Renal pelvis (tissue), 1 donor: ENCODE measurements at regions not wholly inside any gene's neighbourhood (a gene's known extent, or its start where the extent isn't known, plus 50 kb on each side); places are given as distances from the start of the nearest gene placed in this dataset.

Source experiments
- DNase-seq: peaks from one replicate; pipeline ENCODE4 v3.0.0-alpha.2; 2013

GRCh38 chr3:176554791-176555654, 642.3 kb downstream of the TBL1XR1 start:
- peak; percentile 17 for DNase-seq

DNA sequence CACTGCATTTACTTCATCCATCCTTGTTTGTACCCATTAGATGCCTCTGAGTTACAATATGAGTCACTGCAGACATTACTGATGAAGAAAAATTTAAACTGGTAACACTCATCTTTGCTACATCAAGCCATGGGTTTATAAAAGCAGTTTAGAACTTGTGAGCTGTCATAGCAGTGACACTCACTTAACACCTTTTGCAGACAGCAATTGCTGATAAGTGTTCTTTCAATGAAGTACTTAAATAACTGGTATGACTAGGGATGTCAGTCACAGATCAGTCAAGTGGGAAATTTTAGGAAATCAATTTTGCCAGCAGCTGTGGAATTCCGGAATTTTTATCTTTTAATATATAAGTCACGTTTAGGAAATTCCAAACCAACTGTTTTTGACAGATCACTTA, 643.0 kb downstream of the TBL1XR1 start:
- DNase-seq: no peak

GRCh38 chr3:176526942-176527341, 670.3 kb downstream of the TBL1XR1 start:
- no peak for DNase-seq

DNA sequence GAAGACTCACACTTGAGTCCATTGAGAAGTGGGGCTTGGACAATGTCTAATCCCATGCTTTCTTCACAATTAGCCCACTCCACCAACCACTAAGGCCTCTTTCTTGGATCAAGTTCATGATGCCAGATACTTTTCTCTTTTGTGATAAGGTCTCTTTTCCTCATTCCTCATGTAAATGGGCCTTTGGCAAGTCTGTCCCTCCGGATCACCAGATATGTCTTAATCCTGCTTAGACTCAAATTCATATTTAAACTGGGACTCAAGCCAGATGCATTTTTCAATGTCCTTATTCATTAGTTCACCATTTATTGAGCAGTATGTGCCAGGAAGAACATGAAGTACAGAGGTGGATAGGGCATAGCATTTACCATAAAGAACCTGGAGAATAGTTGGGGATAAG, 671.1 kb downstream of the TBL1XR1 start:
- no peak for DNase-seq

- DNase-seq: no peak
Observed at GRCh38 chr3:176523114-176523513, 674.2 kb downstream of the TBL1XR1 start.

DNA sequence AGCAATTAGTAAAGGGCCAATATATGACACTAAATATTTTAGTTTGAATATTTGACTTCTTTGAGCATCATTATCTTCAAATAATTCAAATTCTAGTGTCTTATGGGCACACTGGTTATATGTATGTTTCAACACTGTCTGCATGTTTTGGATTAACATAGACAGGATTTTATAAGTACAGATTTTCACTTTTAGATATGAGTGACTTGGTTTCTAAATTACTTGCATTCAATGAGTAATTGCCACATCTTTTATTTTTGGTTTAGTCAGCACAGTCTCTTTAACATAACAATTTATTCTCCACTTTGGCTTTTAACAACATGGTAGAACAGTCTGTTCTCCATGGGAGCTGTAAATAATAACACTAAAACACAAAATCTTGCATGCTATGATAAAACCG, 674.8 kb downstream of the TBL1XR1 start:
- no peak for DNase-seq

GRCh38 chr3:176521531-176522175, 675.6 kb downstream of the TBL1XR1 start:
- no peak for DNase-seq

- DNase-seq: no peak
Observed at GRCh38 chr3:176514297-176514696, 683.0 kb downstream of the TBL1XR1 start.

- peak; percentile 16 for DNase-seq
Observed at GRCh38 chr3:176513604-176514003, 683.7 kb downstream of the TBL1XR1 start.

GRCh38 chr3:176512037-176512436, 685.2 kb downstream of the TBL1XR1 start:
- DNase-seq: no peak

GRCh38 chr3:176510097-176510496, 687.2 kb downstream of the TBL1XR1 start:
- no peak for DNase-seq

DNA sequence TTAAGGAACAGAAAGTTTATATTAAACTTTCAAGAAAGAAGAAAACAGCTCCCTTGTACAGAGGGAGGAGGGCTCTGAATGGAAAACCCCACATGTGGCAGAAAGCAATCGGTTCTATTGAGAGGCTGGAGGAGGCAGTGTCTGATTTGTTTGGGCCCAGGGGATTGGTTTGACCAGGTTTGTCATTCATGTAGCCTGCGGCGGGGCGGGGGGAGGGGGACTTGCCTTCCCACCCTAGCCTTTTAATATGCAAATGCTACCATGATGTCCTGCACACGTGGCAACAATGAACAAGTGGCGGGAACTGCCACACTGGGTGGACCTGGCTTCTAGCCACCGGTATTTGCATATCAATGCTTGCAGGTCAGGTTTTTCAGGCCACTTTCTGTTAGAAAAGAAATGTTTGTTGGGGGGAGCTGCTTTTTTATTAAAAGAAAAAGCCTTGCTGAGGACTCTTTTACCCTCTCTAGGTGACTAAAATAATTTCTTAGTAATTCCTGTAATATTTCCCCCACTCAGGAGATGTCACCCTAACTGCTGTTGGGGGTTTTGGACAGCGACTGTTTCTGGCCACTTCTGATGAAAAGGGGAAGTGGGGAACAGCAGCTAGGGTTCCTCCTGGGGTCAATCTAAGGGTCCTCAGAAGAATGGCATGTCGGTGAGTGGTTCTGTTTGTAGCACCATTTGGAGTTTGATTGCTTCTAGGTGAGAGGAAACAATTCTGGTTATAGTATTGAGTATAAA, 691.2 kb downstream of the TBL1XR1 start:
- DNase-seq: no peak

DNA sequence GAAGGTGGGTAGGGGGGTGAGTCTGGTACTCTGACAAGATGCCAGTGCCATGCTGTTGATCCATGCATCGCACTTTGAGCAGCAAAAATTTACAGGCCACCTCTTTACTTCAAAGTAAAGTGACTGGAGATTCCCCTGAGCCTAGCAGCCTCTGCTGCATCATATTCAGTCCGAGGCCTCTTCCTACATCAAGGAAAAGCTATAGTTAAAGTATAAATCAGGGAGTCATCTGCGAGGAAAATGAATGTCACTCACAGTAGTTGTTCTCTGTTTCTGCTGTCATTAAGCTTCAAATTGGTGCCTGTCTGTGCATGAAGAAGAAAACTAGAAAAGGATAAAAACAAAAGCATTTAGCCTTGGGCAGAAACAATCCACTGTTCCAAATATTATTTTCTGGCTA, 706.2 kb downstream of the TBL1XR1 start:
- DNase-seq: no peak

DNA sequence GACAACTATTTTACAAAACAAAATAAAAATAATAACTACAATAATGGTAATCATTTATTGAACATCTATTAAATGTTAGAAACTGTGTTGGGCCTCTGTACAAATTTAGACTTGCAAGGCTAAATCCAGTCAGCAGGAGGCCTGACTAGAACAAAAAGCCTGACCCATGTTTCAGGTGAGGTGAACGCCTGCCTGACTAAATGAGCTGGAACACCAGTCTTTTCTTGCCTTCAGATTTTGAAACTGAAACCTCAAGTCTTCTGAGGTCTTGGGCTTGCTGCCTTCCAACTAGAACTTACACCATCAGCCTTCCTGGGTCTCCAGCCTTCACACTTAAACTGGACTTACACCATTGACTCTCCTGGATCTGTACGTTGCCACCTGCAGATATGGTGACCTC, 706.9 kb downstream of the TBL1XR1 start:
- DNase-seq: no peak

GRCh38 chr3:176479248-176479647, 718.0 kb downstream of the TBL1XR1 start:
- no peak for DNase-seq

DNA sequence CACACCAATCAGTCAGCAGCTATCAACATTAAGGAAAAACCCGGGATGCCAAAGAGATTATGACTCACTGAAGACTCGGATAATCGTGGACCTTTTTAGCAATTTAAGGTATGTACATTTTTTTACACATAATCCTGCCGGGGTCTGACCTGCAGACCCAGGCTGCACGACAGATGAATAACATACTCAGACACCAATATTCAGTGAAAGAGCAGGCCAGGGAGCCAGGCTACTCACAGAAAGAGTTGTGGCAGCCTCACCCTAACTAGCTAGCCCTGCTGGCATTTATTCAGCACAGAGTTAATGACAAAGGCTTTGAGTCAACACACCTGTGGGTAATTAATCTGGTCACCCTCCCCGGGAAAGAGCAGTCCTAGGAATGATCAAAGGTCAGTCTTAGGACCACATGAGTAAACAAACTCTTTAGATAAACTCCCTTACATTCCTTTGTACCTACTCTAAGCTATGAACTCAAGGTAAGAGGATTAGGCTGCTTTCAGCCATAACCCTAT, 727.5 kb downstream of the TBL1XR1 start:
- no peak for DNase-seq

DNA sequence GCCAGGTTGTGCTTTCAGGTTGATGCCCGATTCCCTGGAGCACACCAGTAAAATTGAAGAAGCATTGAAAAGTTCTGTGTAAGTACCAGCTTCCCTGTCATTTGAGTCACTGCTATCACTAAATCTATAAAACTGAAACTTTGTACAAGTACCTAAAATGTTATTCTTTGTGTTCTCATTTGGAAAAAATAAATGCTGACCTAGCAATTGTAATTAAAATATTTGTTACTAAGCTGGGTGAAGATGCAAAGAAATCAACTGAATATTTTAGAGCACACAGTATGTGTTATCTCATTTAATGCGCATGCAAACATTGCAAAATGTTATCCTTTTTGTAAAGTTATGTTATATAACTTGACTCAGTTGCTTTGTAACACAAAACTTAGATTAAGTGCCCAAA, 733.7 kb downstream of the TBL1XR1 start:
- no peak for DNase-seq

DNA sequence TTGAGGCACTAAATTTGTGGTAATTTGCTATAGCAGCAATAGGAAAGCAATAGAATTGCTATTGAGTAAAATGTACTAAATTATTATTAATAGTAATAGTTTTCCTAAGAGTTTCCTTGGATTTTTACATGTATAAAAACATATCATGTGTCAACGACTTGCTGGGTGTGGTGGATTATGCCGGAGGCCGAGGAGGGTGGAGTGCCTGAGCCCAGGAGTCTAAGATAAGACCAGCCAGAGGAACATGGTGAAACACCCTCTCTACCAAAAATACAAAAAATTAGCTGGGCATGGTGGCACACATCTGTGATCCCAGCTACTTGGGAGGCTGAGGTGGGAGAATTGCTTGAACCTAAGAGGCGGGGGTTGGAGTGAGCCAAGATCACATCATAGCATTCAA, 749.9 kb downstream of the TBL1XR1 start:
- DNase-seq: no peak

DNA sequence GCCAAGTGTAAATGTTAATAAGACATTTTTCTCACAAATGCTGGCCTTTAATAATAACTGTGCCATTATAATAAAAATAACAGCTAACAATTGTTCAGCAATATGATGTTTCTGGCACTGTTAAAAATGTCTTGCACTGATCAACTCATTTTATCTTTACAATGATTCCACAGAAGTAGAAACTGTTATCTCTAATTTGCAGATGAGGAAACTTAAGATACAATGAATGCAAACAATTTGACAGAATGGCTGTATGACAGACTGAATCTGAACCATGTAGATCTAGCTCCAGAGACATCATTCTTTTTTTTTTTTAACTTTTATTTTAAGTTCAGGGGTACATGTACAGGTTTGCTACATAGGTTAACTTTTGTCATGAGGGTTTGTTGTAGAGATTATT, 755.0 kb downstream of the TBL1XR1 start:
- DNase-seq: no peak

DNA sequence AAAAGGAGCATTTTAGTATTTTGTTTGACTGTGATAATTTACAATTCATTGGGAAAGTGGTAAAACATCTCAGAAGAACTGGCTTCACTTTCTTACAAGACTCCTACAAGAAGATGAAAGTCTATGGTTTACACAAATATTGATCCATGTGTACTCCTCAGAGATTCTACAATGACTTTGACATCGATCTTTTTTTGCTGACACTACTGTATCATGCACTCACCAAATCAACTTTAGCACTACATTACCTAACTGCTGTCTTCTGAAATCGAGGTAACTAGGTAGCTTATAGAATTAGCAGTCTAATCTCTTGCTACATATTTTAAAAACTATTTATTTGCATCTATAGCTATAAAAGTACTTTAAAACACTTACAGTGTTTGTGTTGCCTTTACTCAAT, 757.6 kb downstream of the TBL1XR1 start:
- no peak for DNase-seq

DNA sequence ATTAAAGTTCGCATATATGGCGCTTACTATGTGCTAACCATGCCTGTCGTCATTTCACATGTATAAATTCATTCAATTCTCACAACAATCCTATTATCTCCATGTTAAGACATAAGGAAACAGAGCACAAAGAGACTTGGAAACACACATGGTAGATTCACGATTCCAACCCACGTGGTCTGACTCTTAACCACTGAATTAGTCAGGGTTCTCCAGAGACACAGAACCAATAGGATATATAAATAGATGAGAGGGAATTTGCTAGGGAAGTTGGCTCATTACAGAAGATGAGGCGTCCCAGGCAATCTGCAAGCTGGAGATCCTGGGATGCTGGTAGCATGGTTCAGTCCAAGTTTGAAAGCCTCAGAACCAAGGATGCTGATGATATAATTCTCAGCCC, 765.3 kb downstream of the TBL1XR1 start:
- no peak for DNase-seq

DNA sequence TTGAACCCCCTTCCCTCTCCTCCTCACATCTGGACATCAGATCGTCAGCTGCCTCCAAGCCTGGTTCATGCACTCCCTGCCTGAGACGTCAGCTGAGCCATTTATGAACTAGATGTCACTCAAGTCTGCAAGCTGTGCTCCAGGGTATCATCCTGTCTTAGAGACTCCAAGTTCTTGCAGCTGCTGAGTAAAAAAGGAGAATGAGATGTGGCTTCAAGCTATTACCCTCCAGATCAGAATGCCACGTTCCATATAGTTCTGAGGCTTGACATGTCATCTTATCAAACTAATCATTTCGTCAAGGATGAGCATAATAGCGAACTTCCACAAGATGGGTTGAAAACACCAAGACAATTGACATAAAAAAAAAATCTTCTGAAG, 766.3 kb downstream of the TBL1XR1 start:
- no peak for DNase-seq
